GM12892 (cell line): ENCODE measurements at regions not wholly inside any gene's neighbourhood (a gene's known extent, or its start where the extent isn't known, plus 50 kb on each side); places are given as distances from the start of the nearest gene placed in this dataset.

Experiments
- POLR2A ChIP-seq: IDR thresholded peaks from 2 replicates; pipeline ENCODE4 v1.6.1; 2011; ENCODE audit warnings: low read depth, low read length, control low read depth
- POLR2AphosphoS5 ChIP-seq: IDR thresholded peaks from 2 replicates; pipeline ENCODE4 v1.6.1; 2011; ENCODE audit warnings: low read depth, low read length, control low read depth

DNA sequence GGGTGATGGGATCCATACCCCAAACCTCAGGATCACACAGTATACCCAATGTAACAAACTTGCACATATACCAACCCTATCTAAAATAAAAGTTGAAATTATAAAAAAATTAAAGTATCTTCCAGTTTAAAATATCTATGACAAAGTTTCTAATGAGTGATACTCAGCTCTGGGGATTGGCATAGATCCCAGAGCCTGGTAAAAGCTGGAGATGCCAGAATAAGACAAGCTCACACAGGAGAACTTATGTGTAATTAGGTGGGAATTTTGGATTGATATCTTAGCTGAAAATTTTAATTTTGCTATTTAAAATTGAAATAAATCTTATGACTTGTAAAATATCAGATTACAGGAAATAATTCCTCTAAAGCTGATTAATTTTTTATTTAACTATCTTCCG lies 686.5 kb downstream of the GABRG1 start:
- no peak for TF ChIP-seq POLR2A
- TF ChIP-seq POLR2AphosphoS5, result no peak
